ACC112 (cell line): ENCODE measurements at regions not wholly inside any gene's neighbourhood (a gene's known extent, or its start where the extent isn't known, plus 50 kb on each side); places are given as distances from the start of the nearest gene placed in this dataset.

Source experiments
- H2AFZ ChIP-seq: fragments of 200-600 bp; sonication (generic); one replicate; pipeline ENCODE4 v1.6.0; 2017; ENCODE audit warnings: antibody characterized with exemption, low read length; ENCODE audit not compliant: unreplicated experiment
- H3K27ac ChIP-seq: fragments of 200-600 bp; sonication (generic); 2 replicates; pipeline ENCODE4 v1.5.1; 2014; ENCODE audit warnings: low read depth, mild to moderate bottlenecking, antibody characterized with exemption, low read length, moderate library complexity
- H3K27me3 ChIP-seq: fragments of 200-600 bp; sonication (generic); 2 replicates; pipeline ENCODE4 v1.6.1; 2014; ENCODE audit warnings: mild to moderate bottlenecking, antibody characterized with exemption, low read length, moderate library complexity, mixed read lengths; ENCODE audit not compliant: insufficient read depth
- H3K36me3 ChIP-seq: fragments of 200-600 bp; sonication (generic); 2 replicates; pipeline ENCODE4 v1.6.1; 2016; ENCODE audit warnings: mild to moderate bottlenecking, antibody characterized with exemption, low read length, moderate library complexity, mixed read lengths; ENCODE audit not compliant: insufficient read depth
- H3K4me1 ChIP-seq: fragments of 200-600 bp; sonication (generic); one replicate; pipeline ENCODE4 v1.6.1; 2016; ENCODE audit warnings: low read length, mixed read lengths; ENCODE audit not compliant: insufficient read depth, unreplicated experiment, control insufficient read depth
- H3K4me3 ChIP-seq: fragments of 200-600 bp; sonication (generic); 2 replicates; pipeline ENCODE4 v1.5.1; 2014; ENCODE audit warnings: mild to moderate bottlenecking, low read depth, low read length
- H3K79me2 ChIP-seq: fragments of 200-600 bp; sonication (generic); one replicate; pipeline ENCODE4 v1.6.0; 2016; ENCODE audit warnings: low read length; ENCODE audit not compliant: control insufficient read depth, unreplicated experiment, insufficient read depth

DNA sequence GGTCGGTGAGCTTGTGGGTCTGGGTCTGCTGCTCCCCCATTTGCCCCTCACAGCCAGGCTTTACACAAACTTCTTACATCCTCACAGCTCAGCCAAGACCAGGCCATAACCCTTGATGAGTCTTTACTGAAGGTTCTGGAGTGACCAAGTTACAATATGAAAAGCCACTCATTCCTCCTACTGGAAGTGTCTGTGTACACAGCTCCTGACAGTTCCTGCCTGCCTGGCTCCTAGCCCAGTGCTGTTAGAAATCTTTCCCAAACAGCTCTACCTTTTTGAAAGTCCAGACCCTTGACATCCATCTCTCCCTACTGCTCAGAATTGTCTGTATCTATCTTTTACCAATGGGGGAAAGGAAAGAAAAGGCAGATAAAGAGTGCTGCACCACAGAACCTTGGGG lies 106.9 kb downstream of the PAX1 start:
- Histone ChIP-seq H3K27me3 (no peaks in the 10 kb centered on the region), H3K79me2 (no peaks in the 10 kb centered on the region), H3K27ac (no peak overlapping the region), H2AFZ (no peak overlapping the region), H3K36me3 (no peaks in the 10 kb centered on the region), H3K4me3 (no peak overlapping the region), H3K4me1 (no peaks in the 10 kb centered on the region)

DNA sequence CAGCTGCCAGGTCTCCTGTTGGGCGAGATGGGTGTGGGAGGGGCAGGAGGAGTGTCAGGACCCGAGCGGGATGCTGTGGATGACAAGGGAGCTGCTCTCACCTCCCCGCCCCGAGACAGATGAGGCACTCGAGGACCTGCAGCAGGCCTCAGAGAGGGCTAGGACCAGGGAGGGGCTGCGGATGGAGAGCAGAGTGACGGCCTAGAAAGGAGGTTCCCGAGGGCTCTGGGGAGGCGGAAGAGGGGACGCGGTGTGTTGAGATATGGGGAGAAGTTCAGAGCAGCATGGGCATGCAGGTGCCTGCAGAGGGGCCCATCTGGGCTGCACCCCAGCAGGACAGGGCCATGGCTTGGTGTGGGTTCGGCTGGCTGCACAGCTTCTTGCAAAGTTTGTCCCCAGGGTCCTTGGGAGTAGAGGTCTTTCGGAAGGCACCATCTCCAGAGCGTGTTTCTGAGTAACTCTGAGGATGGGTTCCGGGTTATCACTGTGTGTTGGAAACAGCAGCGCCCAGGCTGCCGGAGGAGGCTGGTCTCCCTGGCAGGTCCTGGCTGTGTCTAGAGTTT lies 104.6 kb downstream of the PAX1 start:
- Histone ChIP-seq H3K79me2 (no peaks in the 10 kb centered on the region), H3K4me1 (no peaks in the 10 kb centered on the region), H3K27me3 (no peaks in the 10 kb centered on the region), H3K4me3 (no peak overlapping the region), H2AFZ (no peak overlapping the region), H3K36me3 (no peaks in the 10 kb centered on the region), H3K27ac (no peak overlapping the region)

DNA sequence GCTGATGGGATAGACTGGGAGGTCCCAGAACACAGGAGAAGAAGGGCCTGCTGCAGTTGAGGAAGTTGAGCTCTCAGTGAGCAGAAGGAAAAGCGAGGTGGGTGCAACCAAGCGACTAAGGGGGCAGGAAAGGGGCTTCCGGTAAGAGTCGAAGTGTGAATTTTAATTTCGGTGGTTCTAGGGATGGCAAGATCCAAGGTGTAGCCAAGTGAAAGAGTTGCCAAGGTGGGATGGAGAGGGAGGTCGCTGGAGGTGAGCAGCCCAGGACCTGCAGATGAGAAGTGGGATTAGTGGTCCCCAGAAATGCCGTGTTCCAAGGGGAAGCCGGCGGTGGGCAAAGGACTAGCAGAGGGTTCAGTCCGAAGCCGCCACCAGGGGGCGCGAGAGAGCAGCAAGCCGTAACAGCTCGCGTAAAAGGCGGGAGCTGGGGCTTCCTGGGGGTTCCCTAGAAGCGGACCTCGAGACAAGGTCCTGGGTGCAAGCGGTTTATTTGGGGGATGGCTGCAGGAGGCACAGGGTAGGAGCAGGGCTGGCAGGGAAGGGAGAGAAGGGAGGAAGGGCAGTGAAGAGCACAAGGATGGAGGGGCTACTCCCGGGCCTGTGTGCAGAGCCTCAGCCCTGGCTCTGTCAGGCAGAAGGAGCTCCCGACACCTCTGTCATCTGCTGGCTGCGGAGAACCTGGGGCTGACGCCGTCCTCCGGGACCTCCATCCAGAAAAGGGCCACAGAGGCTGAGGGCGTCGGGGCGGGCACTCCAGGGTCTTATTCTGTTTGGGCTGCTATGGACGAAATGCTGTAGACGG lies 103.6 kb downstream of the PAX1 start:
- H3K4me3 ChIP-seq, result no peak overlapping the region
- no peak overlapping the region for H3K27ac ChIP-seq
- no peaks in the 10 kb centered on the region for H3K27me3 ChIP-seq
- H3K36me3 ChIP-seq, result no peaks in the 10 kb centered on the region
- no peaks in the 10 kb centered on the region for H3K4me1 ChIP-seq
- H2AFZ ChIP-seq, result no peak overlapping the region
- H3K79me2 ChIP-seq, result no peaks in the 10 kb centered on the region

DNA sequence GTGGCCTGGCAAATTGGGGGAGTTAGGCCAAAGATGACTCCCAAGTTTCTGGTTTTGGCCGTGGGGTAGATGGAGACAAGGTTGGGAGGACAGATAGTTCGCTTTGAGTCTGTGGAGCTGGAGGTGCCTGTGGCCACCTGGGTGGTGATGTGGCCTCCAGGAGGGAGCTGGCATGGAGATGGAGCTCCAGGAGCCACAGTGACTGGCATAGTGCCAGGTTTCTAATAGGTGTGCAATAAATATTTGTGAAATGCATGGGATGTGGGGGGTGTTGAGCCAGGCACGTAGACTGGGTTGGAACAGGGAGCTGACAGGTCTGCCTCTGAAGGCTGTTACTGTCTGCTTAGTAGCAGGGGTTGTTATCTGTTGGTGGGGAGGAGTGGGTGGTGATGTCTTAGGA lies 102.7 kb downstream of the PAX1 start:
- Histone ChIP-seq H3K27me3 (no peaks in the 10 kb centered on the region), H3K4me3 (no peak overlapping the region), H3K79me2 (no peaks in the 10 kb centered on the region), H3K27ac (no peak overlapping the region), H3K36me3 (no peaks in the 10 kb centered on the region), H2AFZ (no peak overlapping the region), H3K4me1 (no peaks in the 10 kb centered on the region)

DNA sequence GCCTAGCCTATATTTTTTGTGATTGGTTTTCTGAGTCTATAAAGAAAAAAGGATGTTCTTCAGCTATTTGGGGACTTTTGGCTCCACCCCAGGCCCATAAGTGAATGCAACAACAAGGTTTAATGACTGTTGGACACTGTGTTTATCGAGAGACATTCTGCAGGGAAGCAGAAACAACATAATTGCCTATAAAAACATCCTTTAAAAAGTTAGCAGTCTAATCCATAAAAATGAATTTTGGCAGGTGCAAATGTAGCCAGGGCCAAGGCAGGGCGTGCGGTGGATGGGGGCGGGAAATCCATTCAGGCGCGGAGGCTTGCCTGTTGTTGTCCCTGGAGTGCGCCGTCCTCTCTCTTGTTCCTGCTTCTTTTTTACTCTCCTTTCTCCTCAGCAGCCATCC lies 99.3 kb downstream of the PAX1 start:
- H3K36me3 ChIP-seq, result no peaks in the 10 kb centered on the region
- no peaks in the 10 kb centered on the region for H3K79me2 ChIP-seq
- no peak overlapping the region for H3K27ac ChIP-seq
- H3K27me3 ChIP-seq, result no peaks in the 10 kb centered on the region
- H3K4me1 ChIP-seq, result no peaks in the 10 kb centered on the region
- H2AFZ ChIP-seq, result no peak overlapping the region
- no peak overlapping the region for H3K4me3 ChIP-seq

DNA sequence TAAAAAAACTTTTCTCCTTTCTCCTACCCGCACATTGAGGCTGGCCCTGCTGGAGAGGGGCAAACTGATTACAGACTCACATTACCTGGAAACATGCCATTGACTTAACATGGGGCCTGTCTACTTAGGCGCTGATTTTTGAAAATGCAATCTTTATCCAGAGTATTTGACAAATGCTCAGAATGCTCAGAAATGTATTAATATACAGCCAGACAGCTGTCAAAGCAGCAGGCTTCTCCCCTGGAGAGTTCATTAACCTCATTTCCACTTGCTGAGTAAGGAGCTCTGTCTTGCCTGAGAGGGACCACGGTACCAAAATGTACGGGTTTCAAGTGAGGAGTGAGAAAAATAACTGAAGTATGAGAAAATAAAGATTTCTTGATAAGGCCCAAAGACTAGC lies 95.7 kb downstream of the PAX1 start:
- H2AFZ ChIP-seq, result no peak overlapping the region
- H3K4me3 ChIP-seq, result no peak overlapping the region
- H3K27ac ChIP-seq, result no peak overlapping the region
- no peaks in the 10 kb centered on the region for H3K36me3 ChIP-seq
- H3K79me2 ChIP-seq, result no peaks in the 10 kb centered on the region
- H3K4me1 ChIP-seq, result no peaks in the 10 kb centered on the region
- no peaks in the 10 kb centered on the region for H3K27me3 ChIP-seq

DNA sequence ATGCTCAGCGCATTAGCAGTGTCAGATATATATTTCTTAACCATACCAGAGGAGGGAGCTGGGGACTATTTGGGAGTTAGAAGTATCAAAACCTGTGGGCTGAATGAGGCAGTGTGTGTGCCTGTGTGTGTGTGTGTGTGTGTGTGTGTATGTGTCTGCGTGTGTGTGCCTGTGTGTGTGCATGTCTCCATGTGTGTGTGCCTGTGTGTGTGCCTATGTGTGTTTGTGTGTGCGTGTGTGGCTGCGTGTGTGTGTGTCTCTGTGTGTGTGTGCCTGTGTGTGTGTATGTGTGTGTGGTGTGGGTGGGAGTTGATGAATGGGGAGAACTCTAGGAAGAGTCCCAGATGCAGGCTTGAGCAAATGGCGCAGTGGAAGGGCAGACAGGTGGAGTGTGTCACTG lies 92.9 kb downstream of the PAX1 start:
- no peaks in the 10 kb centered on the region for H3K4me1 ChIP-seq
- no peak overlapping the region for H3K4me3 ChIP-seq
- H3K79me2 ChIP-seq, result no peaks in the 10 kb centered on the region
- no peak overlapping the region for H3K27ac ChIP-seq
- H3K27me3 ChIP-seq, result no peaks in the 10 kb centered on the region
- no peak overlapping the region for H2AFZ ChIP-seq
- H3K36me3 ChIP-seq, result no peaks in the 10 kb centered on the region

DNA sequence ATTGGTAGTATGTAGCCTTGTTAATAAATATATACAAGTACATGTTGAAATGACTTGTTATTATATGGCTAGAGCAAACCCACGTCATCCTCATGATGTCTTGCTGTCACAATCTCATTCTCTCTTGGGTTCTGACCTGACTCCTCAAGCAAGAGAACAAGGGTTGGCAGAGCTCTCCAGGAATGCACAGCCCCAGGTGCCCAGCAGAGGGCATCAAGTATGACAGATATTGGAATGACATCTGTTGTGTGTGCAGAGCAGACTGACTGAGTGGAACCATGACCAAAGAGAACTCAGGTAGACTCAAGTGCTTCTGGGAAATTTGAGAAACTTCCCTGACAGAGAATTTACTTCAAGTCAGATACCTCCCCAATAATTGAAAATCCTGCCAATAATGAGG lies 90.6 kb downstream of the PAX1 start:
- H3K27me3 ChIP-seq, result no peaks in the 10 kb centered on the region
- no peak overlapping the region for H3K27ac ChIP-seq
- H3K4me1 ChIP-seq, result no peaks in the 10 kb centered on the region
- no peaks in the 10 kb centered on the region for H3K79me2 ChIP-seq
- H2AFZ ChIP-seq, result no peak overlapping the region
- H3K36me3 ChIP-seq, result no peaks in the 10 kb centered on the region
- H3K4me3 ChIP-seq, result no peak overlapping the region

DNA sequence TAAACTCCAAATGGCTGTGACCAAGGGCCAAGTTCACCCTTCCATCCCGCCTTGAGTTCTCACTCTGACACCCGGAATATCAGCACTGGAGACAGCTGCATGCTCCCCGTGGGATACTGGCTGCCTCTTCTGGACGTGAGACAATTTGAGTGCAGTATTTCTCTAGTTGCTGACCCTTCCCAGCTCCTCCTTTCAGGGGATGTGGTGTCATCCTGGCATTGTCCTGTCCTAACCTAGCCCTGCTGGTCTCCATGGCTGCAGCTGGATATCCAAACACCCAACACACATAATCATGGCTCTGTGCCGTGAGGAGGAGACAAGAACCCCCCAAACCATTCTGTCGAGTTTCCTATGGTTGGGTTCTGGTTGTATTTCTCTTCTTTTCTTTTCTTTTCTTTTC lies 82.6 kb downstream of the PAX1 start:
- Histone ChIP-seq H3K36me3 (no peaks in the 10 kb centered on the region), H3K27me3 (no peaks in the 10 kb centered on the region), H3K79me2 (no peaks in the 10 kb centered on the region), H2AFZ (no peak overlapping the region), H3K27ac (no peak overlapping the region), H3K4me3 (no peak overlapping the region), H3K4me1 (no peaks in the 10 kb centered on the region)

DNA sequence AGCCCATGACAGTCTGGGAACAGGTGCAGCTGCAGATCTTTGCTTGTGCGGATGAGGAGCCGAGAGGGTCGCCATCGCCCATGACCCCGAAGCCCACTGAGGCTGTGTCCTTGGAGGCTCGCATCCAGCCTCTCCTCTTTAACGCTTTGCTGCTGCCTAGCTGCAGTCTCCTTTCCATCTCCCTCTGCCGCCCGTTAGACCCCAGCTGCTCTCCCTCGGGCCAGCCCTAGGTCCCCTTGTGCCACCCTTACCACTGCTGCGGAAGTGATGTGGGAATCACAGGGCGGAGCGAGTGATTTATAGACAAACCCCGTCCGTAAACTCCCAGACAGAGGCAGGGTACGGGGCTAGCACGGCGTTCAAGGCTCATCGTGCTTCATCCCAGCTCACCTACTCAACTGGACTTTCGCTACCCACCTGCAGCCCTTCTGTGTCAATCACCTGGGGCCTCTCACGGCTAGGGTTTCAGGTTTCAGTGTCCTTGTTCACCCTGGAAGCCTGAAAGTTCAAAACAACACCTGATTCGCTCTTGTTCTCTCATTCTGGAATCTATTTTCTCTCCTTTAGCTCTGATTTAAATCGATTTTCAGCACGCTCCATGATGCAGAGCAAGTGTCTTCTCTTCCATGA lies 76.1 kb downstream of the PAX1 start:
- Histone ChIP-seq H3K27ac (no peak overlapping the region), H2AFZ (no peak overlapping the region), H3K79me2 (no peaks in the 10 kb centered on the region), H3K27me3 (no peaks in the 10 kb centered on the region), H3K4me3 (no peak overlapping the region), H3K36me3 (no peaks in the 10 kb centered on the region), H3K4me1 (no peaks in the 10 kb centered on the region)

DNA sequence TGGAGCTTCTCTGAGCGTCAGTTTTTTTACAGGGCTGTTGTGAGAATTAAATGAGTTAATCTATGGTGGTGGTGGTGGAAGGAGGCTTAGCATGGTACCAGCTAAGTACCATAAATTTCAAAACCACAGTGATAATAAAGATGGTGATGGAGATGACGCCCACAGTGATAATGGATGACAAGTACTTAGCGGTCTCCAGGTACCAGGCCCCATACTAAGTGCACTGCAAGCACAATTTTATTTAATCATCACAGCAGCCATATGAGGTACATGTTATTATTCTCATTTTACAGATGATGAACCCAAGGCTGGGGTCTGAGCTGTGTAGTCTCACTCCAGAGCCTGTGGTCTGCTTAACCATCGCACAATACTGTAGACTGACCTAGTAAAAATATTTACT lies 75.1 kb downstream of the PAX1 start:
- H3K27ac ChIP-seq, result no peak overlapping the region
- H3K27me3 ChIP-seq, result no peaks in the 10 kb centered on the region
- no peak overlapping the region for H3K4me3 ChIP-seq
- no peaks in the 10 kb centered on the region for H3K4me1 ChIP-seq
- H3K36me3 ChIP-seq, result no peaks in the 10 kb centered on the region
- H2AFZ ChIP-seq, result no peak overlapping the region
- H3K79me2 ChIP-seq, result no peaks in the 10 kb centered on the region
